AG04449 (cell line): ENCODE measurements at regions not wholly inside any gene's neighbourhood (a gene's known extent, or its start where the extent isn't known, plus 50 kb on each side); places are given as distances from the start of the nearest gene placed in this dataset.

Experiments
- CTCF ChIA-PET: fragments of 350-600 bp; formaldehyde crosslinking; extraction: SDS; loops from one replicate; lab custom pipeline; 2021; ENCODE audit warnings: antibody characterized with exemption; lab: Yijun Ruan, JAX
- POLR2A ChIA-PET: fragments of 400-600, 350-600 bp; formaldehyde crosslinking; extraction: SDS; loops from one replicate; lab custom pipeline; 2020; ENCODE audit warnings: antibody characterized with exemption, inconsistent platforms; lab: Yijun Ruan, JAX
- DNase-seq: peaks from one replicate; pipeline ENCODE4 v3.0.0-alpha.2; 2010; ENCODE audit warnings: low read depth, low spot score
- H3K4me3 ChIP-seq: 2 replicates; pipeline ENCODE4 v1.5.1; 2011; ENCODE audit warnings: low read depth, mild to moderate bottlenecking, control low read depth, low read length
- CTCF ChIP-seq: IDR thresholded peaks from one replicate; pipeline ENCODE4 v1.5.1; 2011; ENCODE audit warnings: mild to moderate bottlenecking, moderate library complexity, low read length, control low read depth, inconsistent platforms; ENCODE audit not compliant: insufficient read depth; ENCODE audit errors: missing control alignments

- no peak for TF ChIP-seq CTCF
- ChIA-PET POLR2A (no interaction called here), CTCF (no interaction called here)
- no peak for DNase-seq
- no peak overlapping the region for H3K4me3 ChIP-seq
Observed at GRCh38 chr3:27971600-27971999, 249.5 kb upstream of the EOMES start.

- no peak for DNase-seq
- CTCF ChIA-PET = no interaction called here
- POLR2A ChIA-PET = no interaction called here
- no peak overlapping the region for H3K4me3 ChIP-seq
- TF ChIP-seq CTCF = no peak
Observed at GRCh38 chr3:27976933-27977332, 254.8 kb upstream of the EOMES start.

- DNase-seq = no peak
- TF ChIP-seq CTCF = no peak
- ChIA-PET CTCF (no interaction called here), POLR2A (no interaction called here)
- no peak overlapping the region for H3K4me3 ChIP-seq
Observed at GRCh38 chr3:27978440-27978839, 256.3 kb upstream of the EOMES start.

- no peak overlapping the region for H3K4me3 ChIP-seq
- CTCF ChIA-PET = no interaction called here
- POLR2A ChIA-PET = no interaction called here
- DNase-seq = no peak
- TF ChIP-seq CTCF = no peak
Observed at GRCh38 chr3:27985369-27986035, 255.9 kb upstream of the CMC1 start.

- ChIA-PET POLR2A (no interaction called here), CTCF (no interaction called here)
- no peak for TF ChIP-seq CTCF
- no peak overlapping the region for H3K4me3 ChIP-seq
- no peak for DNase-seq
Observed at GRCh38 chr3:27986234-27986879, 255.1 kb upstream of the CMC1 start.

- ChIA-PET POLR2A (no interaction called here), CTCF (no interaction called here)
- TF ChIP-seq CTCF = no peak
- no peak for DNase-seq
- H3K4me3 ChIP-seq = no peak overlapping the region
Observed at GRCh38 chr3:27990324-27990723, 251.1 kb upstream of the CMC1 start.
